DMS 273 treated with DMSO at 0.1 percent for 48 hours (cell line): ENCODE measurements at regions not wholly inside any gene's neighbourhood (a gene's known extent, or its start where the extent isn't known, plus 50 kb on each side); places are given as distances from the start of the nearest gene placed in this dataset.
A peak's percentile ranks its signal among the peaks of the same experiment; 100 is the strongest.
"Not testable (repeated sequence)": the region's sequence is repeated elsewhere in the genome, so short reads cannot be mapped to it uniquely, and the experiment has no call there.

Experiments used
- DNase-seq: peaks from one replicate; lab custom pipeline; 2025; lab: John Stamatoyannopoulos, UW

DNA sequence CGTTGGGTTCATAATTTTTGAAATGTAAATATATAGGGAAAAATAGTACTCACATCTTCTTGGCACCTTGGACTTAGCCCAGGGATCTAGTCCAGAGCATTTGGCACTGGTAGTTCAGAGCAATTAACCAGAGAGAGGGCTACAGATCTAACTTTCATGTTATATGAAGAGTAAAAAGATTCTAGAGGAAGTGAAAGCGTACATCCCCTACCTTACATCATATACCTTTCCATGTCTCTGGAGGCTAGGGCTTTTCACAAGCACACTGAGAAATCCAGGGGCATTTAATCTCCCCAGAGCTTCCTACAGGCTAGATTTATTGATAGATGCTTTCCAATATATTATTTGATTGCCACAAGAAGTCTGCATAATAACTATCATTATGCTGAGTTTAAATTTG is 687.5 kb upstream of the FBXO33 start:
- no peak for DNase-seq

DNA sequence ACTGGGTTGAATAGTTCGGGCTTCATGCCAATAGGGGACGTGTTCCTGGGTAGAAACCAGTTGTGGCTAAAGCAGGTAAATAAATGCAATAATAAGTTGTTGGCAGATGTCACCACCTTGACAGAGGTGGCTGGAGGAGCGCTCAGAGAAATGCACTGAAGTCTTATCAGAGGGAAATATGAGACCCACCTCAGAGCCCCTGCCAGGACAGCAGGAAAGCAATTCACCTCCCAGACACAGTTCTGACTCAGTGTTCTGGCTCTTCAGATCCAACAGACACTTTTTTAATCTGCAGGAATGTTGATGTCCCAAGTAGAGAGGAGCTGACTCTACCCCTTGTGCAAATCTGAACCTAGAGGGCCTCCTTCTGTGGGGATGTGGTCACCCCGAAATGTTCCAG is 687.1 kb upstream of the FBXO33 start:
- DNase-seq, result no peak

DNA sequence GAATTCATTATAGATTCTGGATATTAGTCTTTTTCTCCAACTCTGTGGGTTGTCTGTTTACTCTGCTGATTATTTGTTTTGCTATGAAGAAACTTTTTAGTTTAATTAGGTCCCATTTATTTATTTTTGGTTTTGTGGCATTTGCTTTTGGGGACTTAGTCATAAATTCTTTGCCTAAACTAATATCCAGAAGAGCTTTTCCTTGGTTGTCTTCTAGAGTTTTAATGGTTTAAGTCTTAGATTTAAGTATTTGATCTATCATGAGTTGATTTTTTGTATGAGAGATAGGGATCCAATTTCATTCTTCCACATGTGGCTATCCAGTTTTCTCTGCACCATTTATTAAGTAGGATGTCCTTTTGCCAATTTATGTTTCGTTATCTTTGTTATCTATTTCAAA is 683.4 kb upstream of the FBXO33 start:
- DNase-seq, result no peak

DNA sequence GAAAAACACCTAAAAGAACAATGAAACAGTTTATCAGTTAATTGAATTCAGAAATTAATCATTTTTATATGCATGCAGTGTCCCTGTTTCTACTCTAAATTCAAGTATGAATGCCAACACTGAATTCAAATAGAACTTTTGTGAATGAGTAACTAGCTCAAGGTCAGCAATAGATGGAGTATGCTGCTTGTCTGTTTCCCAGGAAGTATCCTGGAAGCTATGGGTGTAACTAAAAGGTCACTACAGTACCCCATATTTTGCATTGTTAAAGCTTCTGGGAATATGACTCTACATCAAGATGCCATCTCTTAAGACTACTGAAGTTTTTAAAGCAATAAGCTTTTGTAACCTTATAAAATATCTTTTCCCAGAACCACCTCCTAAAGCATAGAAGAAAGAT is 681.4 kb upstream of the FBXO33 start:
- no peak for DNase-seq

DNA sequence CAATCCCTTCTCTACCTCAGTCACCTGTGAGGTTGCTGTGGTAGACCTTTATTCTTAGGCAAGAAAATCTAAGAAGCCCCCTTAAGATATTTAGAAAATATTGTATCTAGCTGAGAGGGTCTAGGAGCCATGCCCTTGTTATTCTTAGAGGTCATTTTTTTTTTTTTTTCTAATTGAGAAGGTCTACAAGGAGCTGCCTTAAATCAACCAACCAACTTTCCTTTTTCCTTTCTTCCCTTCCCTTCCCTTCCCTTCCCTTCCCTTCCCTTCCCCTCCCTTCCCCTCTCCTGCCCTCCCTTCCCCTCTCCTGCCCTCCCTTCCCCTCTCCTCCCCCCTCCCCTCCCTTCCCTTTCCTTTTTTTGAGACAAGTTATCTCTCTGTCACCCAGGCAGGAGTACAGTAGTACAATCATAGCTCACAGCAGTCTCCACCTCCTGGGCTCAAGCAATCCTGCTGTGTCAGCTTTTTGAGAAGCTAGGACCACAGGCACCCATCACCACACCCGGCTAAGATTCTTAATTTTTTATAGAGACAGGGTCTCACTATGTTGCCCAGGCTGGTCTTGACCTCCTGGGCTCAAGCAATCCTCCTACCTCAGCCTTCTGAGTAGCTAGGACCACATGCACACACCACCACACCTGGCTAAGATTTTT is 668.4 kb upstream of the FBXO33 start:
- DNase-seq, result no peak

DNA sequence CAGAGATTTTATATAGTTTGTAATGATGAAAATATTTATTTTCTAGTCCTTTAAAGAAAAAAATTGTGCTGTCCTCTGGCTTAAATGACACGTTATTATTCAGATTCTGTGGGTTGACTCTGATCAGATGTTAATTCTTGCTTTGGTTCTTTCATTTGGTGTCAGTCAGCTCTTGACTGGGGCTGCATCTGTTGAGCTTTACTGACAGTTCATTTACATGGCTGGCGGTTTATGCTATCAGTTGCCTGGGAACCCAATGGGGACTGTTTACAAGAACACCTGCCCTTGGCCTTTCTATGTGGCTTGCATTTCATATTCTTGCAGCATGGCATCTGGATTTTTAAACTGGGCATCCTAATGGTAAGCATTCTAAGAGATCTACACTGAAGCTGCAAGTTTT is 667.1 kb upstream of the FBXO33 start:
- no peak for DNase-seq

DNA sequence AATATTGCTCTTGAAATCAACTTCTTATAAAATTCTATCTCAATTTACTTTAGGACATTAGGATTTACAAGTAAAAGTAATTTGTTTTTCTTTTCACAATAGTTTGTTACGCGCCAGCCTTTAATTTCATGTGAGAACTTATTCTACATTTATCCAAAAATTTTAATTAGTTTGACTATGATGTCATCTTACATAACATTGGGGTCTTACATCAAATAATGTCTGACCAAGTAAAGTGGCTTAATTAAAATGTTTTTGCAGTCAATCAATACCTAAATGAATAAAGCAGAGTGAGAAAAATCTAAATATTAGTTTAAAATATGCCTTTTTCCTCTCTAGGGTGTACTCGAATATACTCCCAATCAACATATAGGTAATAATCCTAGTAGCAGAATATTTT is 666.2 kb upstream of the FBXO33 start:
- no peak for DNase-seq

DNA sequence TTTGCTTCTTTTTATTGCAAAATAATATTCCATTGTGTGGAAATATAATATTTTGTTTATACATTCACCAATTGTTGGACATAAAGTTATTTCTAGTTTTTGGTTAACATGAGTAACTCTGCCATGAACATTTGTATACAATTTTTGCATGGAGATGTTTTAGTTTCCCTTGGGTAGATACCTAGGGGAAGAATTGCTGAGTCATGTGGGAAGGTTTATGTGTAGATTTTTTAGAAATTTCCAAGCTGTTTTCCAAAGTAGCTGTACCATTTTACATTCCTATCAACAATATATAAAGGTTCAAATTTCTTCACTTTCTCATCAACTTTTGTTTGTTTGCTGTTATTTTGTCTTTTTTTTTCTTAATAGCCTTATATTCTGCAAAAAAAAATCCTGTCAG is 664.7 kb upstream of the FBXO33 start:
- no peak for DNase-seq

DNA sequence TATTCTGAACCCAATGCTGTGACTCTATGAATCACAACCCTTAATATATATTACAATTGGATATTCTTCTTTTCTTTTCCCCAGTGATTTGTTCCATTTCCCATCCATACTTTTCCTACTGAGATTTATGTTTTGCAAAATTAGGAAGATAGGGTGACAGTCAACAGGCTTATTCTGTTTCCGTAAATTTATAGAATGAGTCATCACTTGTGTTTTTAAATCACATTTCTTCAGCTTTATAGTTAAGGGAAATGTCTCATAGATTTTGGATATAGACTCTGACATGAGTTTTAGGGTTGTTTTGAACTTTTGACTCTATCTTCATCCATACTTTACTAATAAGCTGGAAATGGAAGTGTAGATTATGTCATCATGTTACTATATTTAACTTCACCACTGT is 661.6 kb upstream of the FBXO33 start:
- DNase-seq, result no peak

DNA sequence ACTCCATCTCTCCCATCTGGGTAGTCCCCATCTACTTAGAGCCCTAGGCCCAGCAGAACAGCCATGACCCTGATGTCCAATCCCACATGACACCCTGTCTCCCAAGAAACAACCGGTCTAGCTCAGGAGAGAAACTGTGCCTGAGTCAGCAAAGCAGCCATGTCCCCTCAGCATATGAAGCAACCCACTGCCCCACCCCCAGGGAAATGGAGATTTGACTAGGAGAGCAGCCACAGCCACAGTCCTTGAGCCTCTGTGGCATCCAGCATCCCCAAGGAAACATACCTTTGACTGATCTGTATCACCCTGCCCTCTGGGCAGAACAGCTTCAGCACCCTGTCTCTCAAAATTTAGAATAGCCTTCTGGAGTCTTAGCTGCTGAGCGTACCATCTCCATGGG is 641.9 kb upstream of the FBXO33 start:
- DNase-seq, result no peak

DNA sequence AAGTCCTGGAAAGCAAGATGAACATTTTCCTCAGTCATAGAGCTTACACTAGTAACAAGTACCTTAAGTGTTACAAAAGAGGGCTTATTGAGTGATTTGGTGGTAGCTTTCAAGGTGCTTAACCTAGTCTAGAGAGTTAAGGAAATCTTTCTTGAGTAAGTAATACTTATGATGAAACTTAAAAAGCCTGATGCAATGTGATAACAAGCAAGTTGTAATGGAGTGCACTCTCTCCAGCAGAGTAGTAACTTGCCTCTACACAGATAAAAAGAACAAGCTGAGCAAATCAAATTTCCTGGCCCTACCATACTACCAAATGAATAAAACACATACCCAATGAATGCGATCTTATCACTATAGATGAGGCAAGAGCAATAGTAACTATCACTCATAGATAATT is 639.9 kb upstream of the FBXO33 start:
- no peak for DNase-seq

DNA sequence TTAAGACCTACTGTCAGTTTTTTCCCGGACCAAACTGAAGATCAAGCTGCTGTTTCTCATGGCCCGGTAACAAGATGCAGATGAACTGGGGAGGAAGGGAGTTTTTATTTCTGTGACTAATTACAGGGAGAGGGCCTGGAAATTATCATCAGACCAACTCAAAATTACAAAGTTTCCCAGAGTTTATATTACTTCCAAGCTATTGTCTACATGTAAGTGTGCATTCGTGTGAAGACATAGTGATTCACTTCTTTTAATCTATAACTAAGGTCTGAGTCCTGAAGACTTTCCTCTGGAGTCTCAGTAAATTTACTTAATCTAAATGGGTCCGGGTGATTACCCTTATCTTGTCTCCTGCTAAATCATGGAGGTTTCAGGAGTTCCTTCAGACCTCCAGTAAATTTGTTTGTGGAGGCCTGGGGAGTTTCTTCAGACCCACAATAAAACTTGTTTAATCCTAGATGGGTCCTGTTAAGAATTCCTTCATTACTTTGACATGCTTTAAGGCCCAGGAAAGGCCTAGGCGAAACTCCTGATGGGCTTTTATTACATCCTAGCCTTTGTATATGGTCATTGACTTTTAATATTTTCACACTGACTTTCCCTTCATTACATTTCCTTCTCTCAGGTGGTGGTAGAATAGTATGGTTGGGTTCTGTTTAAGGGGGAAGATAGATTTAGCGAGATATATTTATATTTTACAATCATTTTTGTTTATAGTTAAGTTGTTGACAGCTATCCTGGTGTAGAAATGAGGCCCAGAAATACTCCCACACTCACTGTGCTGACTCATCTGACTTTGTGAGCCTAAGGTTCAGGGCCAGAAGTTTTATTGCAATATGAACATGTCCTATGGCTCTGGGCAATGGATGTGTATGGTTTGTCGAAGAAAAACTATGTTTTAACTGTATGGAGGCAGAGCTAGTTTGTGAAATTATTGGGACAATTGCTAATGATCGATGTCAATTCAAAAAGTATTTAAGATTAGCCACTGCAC is 627.0 kb upstream of the FBXO33 start:
- DNase-seq, result no peak

DNA sequence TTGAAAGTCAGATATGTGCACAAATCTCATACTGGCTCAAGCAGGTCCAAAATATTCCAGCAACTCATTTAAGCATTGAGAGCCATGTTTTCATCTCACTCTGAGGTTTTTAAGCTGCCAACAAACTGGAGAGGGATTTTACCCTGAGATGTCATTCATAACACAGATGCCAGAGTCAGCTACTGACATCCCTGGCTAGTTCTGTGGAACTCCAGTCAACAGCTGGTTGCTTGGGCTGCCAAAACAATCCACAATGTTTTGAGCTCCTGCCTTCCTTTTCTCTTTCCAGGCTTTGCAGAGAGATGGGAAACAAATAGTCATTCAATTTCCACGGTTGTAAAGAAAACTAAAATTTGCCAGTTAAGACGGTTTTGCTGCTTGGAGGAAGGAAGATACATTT is 621.2 kb upstream of the FBXO33 start:
- peak; percentile 61 for DNase-seq

DNA sequence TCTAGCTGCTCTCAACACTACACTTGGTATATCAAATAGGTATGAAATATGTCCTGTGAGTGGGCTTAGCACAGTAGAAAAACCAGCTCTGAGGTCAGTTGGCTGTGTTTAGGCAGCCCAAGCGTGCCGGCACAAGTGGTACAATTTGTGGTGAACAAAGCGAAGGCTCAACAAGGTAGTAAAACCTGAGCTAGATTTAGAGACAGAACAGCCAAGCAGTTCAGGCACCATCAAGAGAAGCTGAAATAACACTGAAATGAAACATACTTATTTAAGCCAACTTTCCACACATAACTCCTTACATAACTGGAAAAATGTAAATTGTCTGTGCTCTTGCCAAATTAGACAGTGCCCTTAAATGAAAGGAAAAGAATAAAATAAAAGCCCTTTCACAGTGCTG is 596.8 kb upstream of the FBXO33 start:
- no peak for DNase-seq

DNA sequence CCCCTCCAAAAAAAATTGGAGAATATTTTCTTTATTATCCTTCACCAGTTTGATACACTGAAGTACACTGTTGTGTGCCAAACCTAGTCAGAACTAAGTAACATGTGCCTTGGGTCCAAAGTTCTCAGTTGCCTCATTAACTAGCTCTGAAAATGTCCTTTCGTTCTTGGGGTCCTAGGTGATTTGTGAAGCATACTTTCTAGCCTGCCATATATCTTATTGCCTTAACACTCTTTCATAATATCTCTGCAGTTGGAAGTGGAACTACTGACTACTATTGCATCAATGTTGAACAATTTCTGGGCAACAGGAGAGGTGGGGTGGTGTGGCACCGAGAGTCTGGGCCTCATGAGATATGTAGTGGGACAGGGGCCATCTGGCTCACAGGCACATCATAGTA is 592.9 kb upstream of the FBXO33 start:
- no peak for DNase-seq

DNA sequence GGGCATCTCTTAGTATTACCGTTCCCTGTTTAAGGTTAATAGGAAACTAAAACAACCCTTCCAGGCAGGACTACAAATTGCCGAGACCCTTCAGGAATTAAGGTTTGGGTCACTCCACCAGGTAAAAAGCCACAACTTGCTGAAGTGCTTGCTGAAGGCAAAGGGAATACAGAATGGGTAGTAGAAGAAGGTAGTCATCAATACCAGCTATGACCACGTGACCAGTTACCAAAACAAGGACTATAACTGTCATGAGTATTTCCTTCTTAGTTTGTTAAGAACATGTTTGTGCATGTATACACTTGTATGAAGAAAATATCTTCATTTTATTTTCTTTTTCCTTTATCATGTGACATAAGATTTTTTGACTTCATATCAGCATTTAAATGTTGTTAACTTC is 578.7 kb upstream of the FBXO33 start:
- DNase-seq, result no peak

DNA sequence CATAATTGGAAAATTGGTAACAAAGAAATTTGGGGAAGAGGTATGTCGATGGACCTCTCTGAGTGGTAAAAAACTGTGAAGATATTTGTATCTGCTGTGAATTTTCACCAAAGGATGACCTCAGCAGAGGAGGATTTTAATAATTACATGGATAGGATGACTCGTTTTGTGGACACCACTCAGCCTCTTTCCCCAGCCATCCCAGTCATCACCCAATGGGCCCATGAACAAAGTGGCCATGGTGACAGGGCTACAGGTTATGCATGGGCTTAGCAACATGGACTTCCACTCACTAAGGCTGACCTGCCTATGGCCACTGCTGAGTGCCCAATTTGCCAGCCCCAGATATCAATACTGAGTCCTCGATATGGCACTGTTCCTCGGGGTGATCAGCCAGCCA is 577.5 kb upstream of the FBXO33 start:
- DNase-seq, result no peak

DNA sequence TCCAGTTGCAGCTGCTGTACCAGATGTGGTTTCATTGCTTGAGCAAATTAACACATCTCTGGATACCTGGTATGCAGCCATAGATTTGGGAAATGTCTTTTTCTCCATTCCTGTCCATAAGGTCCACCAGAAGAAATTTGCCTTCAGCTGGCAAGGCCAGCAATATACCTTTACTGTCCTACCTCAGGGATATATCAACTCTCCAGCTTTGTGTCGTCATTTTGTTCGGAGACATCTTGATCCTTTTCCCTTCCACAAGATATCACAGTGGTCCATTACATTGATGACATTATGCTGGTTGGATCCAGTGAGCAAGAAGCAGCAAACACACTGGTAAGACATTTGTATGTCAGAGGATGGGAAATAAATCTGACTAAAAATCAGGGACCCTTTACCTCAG is 576.1 kb upstream of the FBXO33 start:
- DNase-seq, result not testable (repeated sequence)

DNA sequence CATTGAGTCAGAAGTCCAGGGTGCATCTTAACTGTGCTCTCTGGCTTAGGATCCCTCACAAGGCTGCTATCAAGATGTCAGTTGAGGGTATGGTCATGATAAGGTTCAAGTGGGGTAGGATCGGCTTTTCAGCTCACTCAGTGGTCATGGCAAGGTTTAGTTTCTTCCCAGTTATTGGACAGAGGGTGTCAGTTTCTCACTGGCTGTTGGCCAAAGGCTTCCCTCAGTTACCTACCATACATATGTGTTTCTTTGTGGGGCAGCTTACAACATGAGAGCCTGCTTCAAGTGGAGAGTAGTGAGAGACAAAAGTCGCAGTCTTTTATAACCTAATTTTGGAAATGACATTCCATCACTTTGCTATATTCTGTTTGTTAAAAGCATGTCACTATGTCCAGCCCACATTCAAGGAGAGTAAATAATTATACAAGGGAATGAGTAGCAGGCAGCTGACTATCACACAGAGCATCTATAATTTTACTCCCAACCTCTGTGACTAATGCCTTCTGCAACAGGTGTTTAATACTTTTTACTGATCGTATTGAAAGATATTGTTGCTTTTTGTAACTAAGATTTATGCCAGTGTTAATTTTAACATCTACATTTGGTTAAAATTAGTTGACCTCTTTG is 572.8 kb upstream of the FBXO33 start:
- DNase-seq, result peak; percentile 9

DNA sequence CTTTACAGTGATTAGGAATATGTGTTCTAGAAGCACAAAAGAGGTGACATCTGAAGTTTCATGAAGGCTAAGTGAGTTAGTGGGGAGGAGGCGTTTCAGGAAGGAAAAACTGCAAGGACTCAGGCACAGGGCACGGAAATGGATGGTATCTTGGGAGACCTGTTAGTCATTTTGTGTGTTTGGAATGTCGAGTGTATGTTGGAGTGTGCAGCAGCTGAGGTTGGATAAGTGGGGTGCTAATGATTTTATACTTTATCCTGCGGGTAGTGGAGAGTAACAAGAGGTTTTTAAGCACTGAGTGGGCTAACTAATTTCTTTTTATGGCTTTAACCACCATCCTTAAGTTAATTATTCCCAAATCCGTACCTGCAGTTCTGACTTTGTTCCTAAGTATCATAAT is 571.5 kb upstream of the FBXO33 start:
- DNase-seq, result no peak

DNA sequence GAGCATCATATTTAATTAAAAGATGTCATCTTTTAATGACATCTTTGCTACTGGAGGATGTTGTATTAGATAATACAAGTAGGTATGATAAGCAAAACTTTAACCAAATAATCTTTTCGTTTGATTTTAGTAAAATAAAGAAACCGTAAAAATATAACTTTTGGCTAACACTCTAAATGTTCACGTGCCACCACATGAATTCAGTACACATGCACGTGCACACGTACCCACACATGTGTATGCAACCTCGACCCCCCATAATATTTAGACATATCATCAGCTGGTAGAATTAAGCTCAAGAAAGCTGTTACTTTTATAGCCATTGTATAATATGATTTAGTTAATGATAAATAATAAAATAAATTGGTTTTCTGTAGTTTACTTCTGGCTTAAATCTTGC is 566.6 kb upstream of the FBXO33 start:
- DNase-seq, result no peak

DNA sequence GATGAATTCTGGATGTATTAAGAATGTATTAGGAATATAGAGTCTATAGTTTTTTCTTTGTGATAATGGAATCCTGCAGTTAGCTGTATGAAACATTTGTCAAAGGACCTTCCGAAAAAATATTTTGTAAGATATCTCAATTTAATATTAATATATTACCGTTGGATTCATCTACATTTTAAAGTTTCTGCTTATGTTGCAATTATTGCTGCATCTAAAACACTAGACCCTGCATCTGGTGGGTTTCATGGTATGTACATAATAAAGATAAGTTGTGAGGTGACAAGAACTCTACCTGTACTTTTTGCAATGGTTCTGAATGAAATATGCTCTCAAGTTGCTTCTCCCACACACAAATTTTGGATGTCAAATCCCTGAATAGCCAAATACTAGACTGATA is 565.9 kb upstream of the FBXO33 start:
- no peak for DNase-seq

DNA sequence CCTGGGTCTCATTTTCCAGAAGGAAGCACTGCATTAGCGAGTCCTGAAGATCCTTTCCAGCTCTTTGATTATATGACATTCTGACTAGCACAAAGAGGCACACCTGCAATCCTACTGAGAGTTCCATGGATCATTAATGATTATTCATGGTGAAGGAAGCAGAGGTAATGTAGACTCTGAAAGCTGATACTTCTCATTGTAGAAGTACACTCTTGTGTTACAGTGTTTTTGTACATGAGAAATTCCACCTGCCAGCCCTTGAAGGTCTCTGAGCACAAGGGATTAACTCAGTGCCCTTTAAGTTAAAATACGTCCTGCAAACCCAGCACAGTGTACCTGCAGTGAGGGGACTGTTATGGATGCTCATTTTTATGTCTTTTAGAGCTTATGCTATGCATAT is 558.8 kb upstream of the FBXO33 start:
- no peak for DNase-seq
